ENCODE measurements at regions not wholly inside any gene's neighbourhood (a gene's known extent, or its start where the extent isn't known, plus 50 kb on each side); places are given as distances from the start of the nearest gene placed in this dataset.

- TF ChIP-seq CTCF (IDR thresholded peaks at IDR 0.05) (no peak), POLR2AphosphoS5 (IDR thresholded peaks at IDR 0.05) (no peak), POLR2A (IDR thresholded peaks at IDR 0.05) (no peak)
These were observed 88.0 kb downstream of the RPLP1 start for GRCh38 chr15:69540622-69541021.
